GM23248 (cell line): ENCODE measurements at regions not wholly inside any gene's neighbourhood (a gene's known extent, or its start where the extent isn't known, plus 50 kb on each side); places are given as distances from the start of the nearest gene placed in this dataset.

Experiments used
- DNase-seq: peaks from one replicate; pipeline ENCODE4 v3.0.0-alpha.2; 2015
- H2AFZ ChIP-seq: fragments of 200-600 bp; sonication (generic); 2 replicates; pipeline ENCODE4 v1.6.1; 2016; ENCODE audit warnings: antibody characterized with exemption
- H3F3A ChIP-seq: fragments of 200-600 bp; sonication (generic); 2 replicates; pipeline ENCODE4 v1.6.1; 2016; ENCODE audit warnings: mild to moderate bottlenecking, antibody characterized with exemption, mixed run types; ENCODE audit not compliant: insufficient read depth
- H3K27ac ChIP-seq: fragments of 200-600 bp; sonication (generic); 2 replicates; pipeline ENCODE4 v1.5.1; 2016; ENCODE audit warnings: mild to moderate bottlenecking
- H3K27me3 ChIP-seq: fragments of 200-600 bp; sonication (generic); replicated peaks from 2 replicates; pipeline ENCODE4 v1.6.1; 2016; ENCODE audit warnings: mild to moderate bottlenecking; ENCODE audit not compliant: insufficient read depth
- H3K36me3 ChIP-seq: fragments of 200-600 bp; sonication (generic); 2 replicates; pipeline ENCODE4 v1.6.1; 2016; ENCODE audit warnings: low read depth, mild to moderate bottlenecking
- H3K4me1 ChIP-seq: fragments of 200-600 bp; sonication (generic); 2 replicates; pipeline ENCODE4 v1.6.1; 2016; ENCODE audit warnings: mild to moderate bottlenecking; ENCODE audit not compliant: insufficient read depth
- H3K4me2 ChIP-seq: fragments of 200-600 bp; sonication (generic); one replicate; pipeline ENCODE4 v1.6.1; 2016; ENCODE audit warnings: mild to moderate bottlenecking; ENCODE audit not compliant: unreplicated experiment
- H3K4me3 ChIP-seq: fragments of 200-600 bp; sonication (generic); 2 replicates; pipeline ENCODE4 v1.5.1; 2016; ENCODE audit warnings: mild to moderate bottlenecking
- H3K79me2 ChIP-seq: fragments of 200-600 bp; sonication (generic); 2 replicates; pipeline ENCODE4 v1.6.1; 2016; ENCODE audit warnings: mild to moderate bottlenecking; ENCODE audit not compliant: insufficient read depth
- H3K9ac ChIP-seq: fragments of 200-600 bp; sonication (generic); 2 replicates; pipeline ENCODE4 v1.6.1; 2016; ENCODE audit warnings: mild to moderate bottlenecking
- H3K9me2 ChIP-seq: fragments of 200-600 bp; sonication (generic); 2 replicates; pipeline ENCODE4 v1.6.1; 2016; ENCODE audit warnings: mixed run types, mild to moderate bottlenecking, moderate library complexity; ENCODE audit not compliant: insufficient read depth
- H3K9me3 ChIP-seq: fragments of 200-600 bp; sonication (generic); one replicate; pipeline ENCODE4 v1.6.1; 2017; ENCODE audit warnings: low read depth
- H4K20me1 ChIP-seq: fragments of 200-600 bp; sonication (generic); 2 replicates; pipeline ENCODE4 v1.6.0; 2016; ENCODE audit not compliant: insufficient read depth
- EZH2 ChIP-seq: fragments of 200-600 bp; sonication (generic); IDR thresholded peaks from 2 replicates; pipeline ENCODE4 v1.6.1; 2018; ENCODE audit warnings: antibody characterized with exemption, mild to moderate bottlenecking; ENCODE audit not compliant: insufficient read depth, poor library complexity, severe bottlenecking
- EZH2phosphoT487 ChIP-seq: fragments of 200-600 bp; sonication (generic); IDR thresholded peaks from 2 replicates; pipeline ENCODE4 v1.6.1; 2018; ENCODE audit warnings: antibody characterized with exemption, moderate library complexity, mild to moderate bottlenecking, low read depth; ENCODE audit not compliant: insufficient read depth
- WGBS, 2 experiments: methylation state at CpG; one replicate each; pipeline ENCODE4 v1.1.6; 2015 to 2017; ENCODE audit warnings: low lambda C conversion rate in 2 of 2, low coverage in 1 of 2; ENCODE audit errors: missing lambda C conversion rate in 2 of 2; 5-methylcytosine and 5-hydroxymethylcytosine counted together
- in situ Hi-C: fragments of 300-500 bp; cut with MboI; formaldehyde crosslinking; loops from 2 replicates; pipeline ENCODE4 v1.15.0; 2020

DNA sequence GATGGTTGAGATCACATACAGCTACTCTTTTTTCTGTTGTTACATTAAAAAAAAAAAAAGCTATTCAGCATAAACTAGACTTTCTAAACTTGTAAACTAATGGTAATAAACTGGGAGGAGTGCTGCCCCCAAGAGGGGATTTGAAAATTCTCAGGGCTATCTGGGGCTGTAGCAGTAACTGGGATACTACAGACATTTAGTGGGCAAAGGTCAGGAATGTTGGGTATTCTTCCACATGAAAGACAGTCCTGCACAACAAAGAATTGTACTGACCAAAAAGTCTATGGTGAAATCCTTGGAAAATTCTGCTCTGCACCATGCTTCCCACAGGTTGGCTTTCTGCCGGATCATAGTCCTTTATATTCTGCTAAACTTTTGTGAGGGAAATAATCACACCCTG lies 232.6 kb upstream of the BOD1L1 start:
- Histone ChIP-seq H2AFZ (no peak overlapping the region), H3K4me3 (no peak overlapping the region), H3K4me2 (no peak overlapping the region), H3K36me3 (no peaks in the 10 kb centered on the region), H3K79me2 (no peaks in the 10 kb centered on the region), H3K27me3 (no peaks in the 10 kb centered on the region), H3F3A (no peaks in the 10 kb centered on the region), H3K9me2 (no peaks in the 10 kb centered on the region), H3K4me1 (no peaks in the 10 kb centered on the region), H3K9ac (no peak overlapping the region), H3K27ac (no peak overlapping the region), H4K20me1 (no peaks in the 10 kb centered on the region), H3K9me3 (no peaks in the 10 kb centered on the region)
- WGBS, 2 experiments: 4 to 16% methylated on average over 1 of the region's 1 CpG
- DNase-seq: no peak
- in situ Hi-C loops: no loop called here
- TF ChIP-seq EZH2phosphoT487: no peak
- TF ChIP-seq EZH2: no peak

- no peak overlapping the region for H3K4me2 ChIP-seq
- peak; percentile 39 for DNase-seq
- H3K79me2 ChIP-seq: no peaks in the 10 kb centered on the region
- no peaks in the 10 kb centered on the region for H3K9me3 ChIP-seq
- TF ChIP-seq EZH2: no peak
- no peak for TF ChIP-seq EZH2phosphoT487
- H3F3A ChIP-seq: no peaks in the 10 kb centered on the region
- no peak overlapping the region for H3K27ac ChIP-seq
- H3K36me3 ChIP-seq: no peaks in the 10 kb centered on the region
- in situ Hi-C loops: no loop called here
- H3K4me1 ChIP-seq: no peaks in the 10 kb centered on the region
- no peaks in the 10 kb centered on the region for H4K20me1 ChIP-seq
- H3K9ac ChIP-seq: no peak overlapping the region
- H2AFZ ChIP-seq: no peak overlapping the region
- no peak overlapping the region for H3K4me3 ChIP-seq
- 23% methylated on average over 7 of the region's 7 CpGs for WGBS, 2 experiments
- no peaks in the 10 kb centered on the region for H3K27me3 ChIP-seq
- no peaks in the 10 kb centered on the region for H3K9me2 ChIP-seq
Measured at GRCh38 chr4:13865871-13866669, 238.5 kb upstream of the BOD1L1 start.

DNA sequence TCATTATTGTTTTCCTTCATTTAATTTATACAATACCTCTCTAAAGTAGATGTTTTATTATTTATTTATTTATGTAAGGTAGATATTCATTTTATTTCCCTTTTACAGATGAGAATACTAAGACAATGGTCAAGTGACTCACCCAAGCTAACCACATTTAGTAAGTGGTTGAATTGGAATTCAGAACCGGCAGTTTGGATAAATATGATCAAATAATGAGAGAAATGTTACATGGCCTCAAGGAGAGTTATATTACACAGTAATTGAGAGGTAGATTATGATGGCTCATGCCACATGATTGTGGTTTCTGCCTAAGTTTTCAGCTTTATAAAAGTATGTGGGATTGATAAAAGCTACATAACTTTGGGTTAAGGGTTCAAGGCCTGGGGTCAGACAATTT lies 239.4 kb upstream of the BOD1L1 start:
- Histone ChIP-seq H4K20me1 (no peaks in the 10 kb centered on the region), H3K9me2 (no peaks in the 10 kb centered on the region), H3K79me2 (no peaks in the 10 kb centered on the region), H2AFZ (no peak overlapping the region), H3K4me1 (no peaks in the 10 kb centered on the region), H3K9ac (no peak overlapping the region), H3K36me3 (no peaks in the 10 kb centered on the region), H3F3A (no peaks in the 10 kb centered on the region), H3K27ac (no peak overlapping the region), H3K4me2 (no peak overlapping the region), H3K4me3 (no peak overlapping the region), H3K9me3 (no peaks in the 10 kb centered on the region), H3K27me3 (no peaks in the 10 kb centered on the region)
- DNase-seq: no peak
- no peak for TF ChIP-seq EZH2
- no peak for TF ChIP-seq EZH2phosphoT487
- 32 to 59% methylated on average over 1 of the region's 1 CpG for WGBS, 2 experiments
- in situ Hi-C loops: no loop called here

DNA sequence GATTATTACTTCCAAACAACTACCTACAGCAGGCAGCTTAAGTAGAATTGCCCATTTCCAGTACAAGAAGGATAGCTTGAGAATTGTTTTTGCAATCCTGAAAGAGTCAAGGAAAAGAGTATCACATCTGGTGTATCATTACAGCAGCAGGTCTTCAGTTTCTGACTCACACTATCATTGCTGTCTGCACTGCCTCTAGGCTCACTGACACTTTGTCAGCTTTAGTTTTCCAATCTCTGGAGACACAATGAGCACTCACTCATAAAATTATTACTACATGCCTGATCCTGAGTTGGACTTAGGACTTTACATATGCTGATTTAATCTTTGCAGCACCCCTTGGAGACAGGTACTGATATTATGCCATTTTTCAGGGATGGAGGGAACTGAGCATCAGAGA lies 244.6 kb upstream of the BOD1L1 start:
- no peaks in the 10 kb centered on the region for H3K36me3 ChIP-seq
- H3K79me2 ChIP-seq: no peaks in the 10 kb centered on the region
- no peaks in the 10 kb centered on the region for H4K20me1 ChIP-seq
- H3K27me3 ChIP-seq: no peaks in the 10 kb centered on the region
- no peak overlapping the region for H3K27ac ChIP-seq
- no peaks in the 10 kb centered on the region for H3K4me1 ChIP-seq
- H3K4me2 ChIP-seq: no peak overlapping the region
- no peak overlapping the region for H3K9ac ChIP-seq
- no peaks in the 10 kb centered on the region for H3K9me2 ChIP-seq
- no peak overlapping the region for H2AFZ ChIP-seq
- DNase-seq: peak; percentile 32
- H3F3A ChIP-seq: no peaks in the 10 kb centered on the region; the same call in 1 of the 2 replicates
- TF ChIP-seq EZH2 (no peak), EZH2phosphoT487 (no peak)
- in situ Hi-C loops: no loop called here
- no peak overlapping the region for H3K4me3 ChIP-seq
- no peaks in the 10 kb centered on the region for H3K9me3 ChIP-seq
